Glutamatergic neuron (in vitro differentiated cells): ENCODE measurements at regions not wholly inside any gene's neighbourhood (a gene's known extent, or its start where the extent isn't known, plus 50 kb on each side); places are given as distances from the start of the nearest gene placed in this dataset.

Experiments used
- DNase-seq: peaks from one replicate; pipeline ENCODE4 v3.0.0; 2022
- H3K27ac Mint-ChIP-seq: one replicate; pipeline ENCODE4 v1.8.0; 2020; ENCODE audit warnings: mild to moderate bottlenecking, mixed read lengths, inconsistent platforms; ENCODE audit not compliant: unreplicated experiment
- H3K27me3 Mint-ChIP-seq: one replicate; pipeline ENCODE4 v1.8.0; 2020; ENCODE audit warnings: mild to moderate bottlenecking, moderate library complexity, mixed read lengths, inconsistent platforms; ENCODE audit not compliant: unreplicated experiment
- H3K36me3 Mint-ChIP-seq: one replicate; pipeline ENCODE4 v1.8.0; 2020; ENCODE audit warnings: mild to moderate bottlenecking, mixed read lengths, inconsistent platforms; ENCODE audit not compliant: unreplicated experiment
- H3K4me1 Mint-ChIP-seq: one replicate; pipeline ENCODE4 v1.8.0; 2020; ENCODE audit warnings: mild to moderate bottlenecking, low read depth, mixed read lengths, inconsistent platforms; ENCODE audit not compliant: unreplicated experiment
- H3K4me3 Mint-ChIP-seq: one replicate; pipeline ENCODE4 v1.8.0; 2020; ENCODE audit warnings: mild to moderate bottlenecking, mixed read lengths, inconsistent platforms; ENCODE audit not compliant: unreplicated experiment
- H3K9me3 Mint-ChIP-seq: one replicate; pipeline ENCODE4 v1.8.0; 2020; ENCODE audit warnings: mild to moderate bottlenecking, moderate library complexity, mixed read lengths, inconsistent platforms; ENCODE audit not compliant: unreplicated experiment
- CTCF ChIP-seq: fragments of 200-600 bp; sonication (generic); IDR thresholded peaks from one replicate; pipeline ENCODE4 v1.5.0; 2021; ENCODE audit not compliant: partially characterized antibody, unreplicated experiment

- Mint-ChIP-seq H3K4me3 (no peak overlapping the region), H3K27me3 (no peaks in the 10 kb centered on the region), H3K4me1 (no peaks in the 10 kb centered on the region), H3K36me3 (no peaks in the 10 kb centered on the region), H3K9me3 (no peaks in the 10 kb centered on the region), H3K27ac (no peak overlapping the region)
- no peak for DNase-seq
- TF ChIP-seq CTCF, result no peak
Measured at GRCh38 chr14:85413836-85414526, 116.0 kb upstream of the FLRT2 start.

GRCh38 chr14:85415015-85415712 is 114.8 kb upstream of the FLRT2 start:
- H3K27me3 Mint-ChIP-seq, result no peaks in the 10 kb centered on the region
- H3K4me3 Mint-ChIP-seq, result no peak overlapping the region
- no peaks in the 10 kb centered on the region for H3K9me3 Mint-ChIP-seq
- TF ChIP-seq CTCF, result no peak
- no peak overlapping the region for H3K27ac Mint-ChIP-seq
- no peaks in the 10 kb centered on the region for H3K36me3 Mint-ChIP-seq
- peak; percentile 17 for DNase-seq
- H3K4me1 Mint-ChIP-seq, result no peaks in the 10 kb centered on the region

GRCh38 chr14:85416771-85417170 is 113.2 kb upstream of the FLRT2 start:
- no peak for TF ChIP-seq CTCF
- Mint-ChIP-seq H3K4me1 (peaks cover 2% of the 10 kb centered on the region), H3K4me3 (no peak overlapping the region), H3K9me3 (no peaks in the 10 kb centered on the region), H3K36me3 (no peaks in the 10 kb centered on the region), H3K27ac (no peak overlapping the region), H3K27me3 (no peaks in the 10 kb centered on the region)
- no peak for DNase-seq

GRCh38 chr14:85417396-85417795 is 112.5 kb upstream of the FLRT2 start:
- no peak for DNase-seq
- Mint-ChIP-seq H3K36me3 (no peaks in the 10 kb centered on the region), H3K27ac (no peak overlapping the region), H3K9me3 (no peaks in the 10 kb centered on the region), H3K4me1 (peaks cover 2% of the 10 kb centered on the region), H3K4me3 (no peak overlapping the region), H3K27me3 (no peaks in the 10 kb centered on the region)
- no peak for TF ChIP-seq CTCF

- peaks cover 2% of the 10 kb centered on the region for H3K9me3 Mint-ChIP-seq
- H3K36me3 Mint-ChIP-seq, result no peaks in the 10 kb centered on the region
- no peaks in the 10 kb centered on the region for H3K27me3 Mint-ChIP-seq
- TF ChIP-seq CTCF, result no peak
- DNase-seq, result no peak
- H3K4me3 Mint-ChIP-seq, result no peak overlapping the region
- H3K4me1 Mint-ChIP-seq, result peaks cover 2% of the 10 kb centered on the region
- no peak overlapping the region for H3K27ac Mint-ChIP-seq
Measured at GRCh38 chr14:85418721-85419120, 111.2 kb upstream of the FLRT2 start.
